ENCODE measurements at regions not wholly inside any gene's neighbourhood (a gene's known extent, or its start where the extent isn't known, plus 50 kb on each side); places are given as distances from the start of the nearest gene placed in this dataset.

DNA sequence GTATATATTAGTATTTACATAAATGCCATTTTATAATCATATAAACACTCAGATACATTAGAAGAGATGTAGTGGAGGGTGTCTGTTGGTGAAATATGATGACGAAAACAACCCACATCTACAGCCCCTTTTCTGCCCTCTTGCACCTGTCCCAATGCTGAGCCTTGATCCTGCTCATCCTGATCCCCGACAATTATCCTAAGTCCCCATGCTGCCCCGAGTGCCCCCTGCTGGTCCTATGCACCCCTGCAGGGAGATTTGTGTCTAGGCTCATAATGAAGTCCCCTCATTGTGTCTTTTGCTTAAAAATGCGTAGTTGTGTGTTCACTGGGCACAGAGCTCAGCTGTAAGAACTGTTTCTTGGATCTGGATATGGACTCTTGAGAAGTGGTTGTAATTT lies 554.5 kb downstream of the TMEM121 start:
- TF ChIP-seq EZH2phosphoT487 (IDR thresholded peaks at IDR 0.05; ENCODE audit: insufficient read depth, low read depth) (no peak), EZH2 (IDR thresholded peaks at IDR 0.05; ENCODE audit: insufficient read depth, poor library complexity, severe bottlenecking) (no peak)
